AG10803 (cell line): ENCODE measurements at regions not wholly inside any gene's neighbourhood (a gene's known extent, or its start where the extent isn't known, plus 50 kb on each side); places are given as distances from the start of the nearest gene placed in this dataset.

Experiments used
- DNase-seq: peaks from one replicate; pipeline ENCODE4 v3.0.0; 2010; ENCODE audit warnings: low read depth
- H3K4me3 ChIP-seq: 2 replicates; pipeline ENCODE4 v1.5.1; 2011; ENCODE audit warnings: mild to moderate bottlenecking, low read length, control low read depth
- CTCF ChIP-seq: conservative IDR thresholded peaks from 2 replicates; pipeline ENCODE4 v1.5.1; 2011; ENCODE audit warnings: mild to moderate bottlenecking, low read length, control low read depth, inconsistent platforms

- no peak for TF ChIP-seq CTCF
- H3K4me3 ChIP-seq, result no peak overlapping the region
- DNase-seq, result no peak
These were observed 1318.1 kb downstream of the TBC1D22A start for GRCh38 chr22:48080316-48081165.

DNA sequence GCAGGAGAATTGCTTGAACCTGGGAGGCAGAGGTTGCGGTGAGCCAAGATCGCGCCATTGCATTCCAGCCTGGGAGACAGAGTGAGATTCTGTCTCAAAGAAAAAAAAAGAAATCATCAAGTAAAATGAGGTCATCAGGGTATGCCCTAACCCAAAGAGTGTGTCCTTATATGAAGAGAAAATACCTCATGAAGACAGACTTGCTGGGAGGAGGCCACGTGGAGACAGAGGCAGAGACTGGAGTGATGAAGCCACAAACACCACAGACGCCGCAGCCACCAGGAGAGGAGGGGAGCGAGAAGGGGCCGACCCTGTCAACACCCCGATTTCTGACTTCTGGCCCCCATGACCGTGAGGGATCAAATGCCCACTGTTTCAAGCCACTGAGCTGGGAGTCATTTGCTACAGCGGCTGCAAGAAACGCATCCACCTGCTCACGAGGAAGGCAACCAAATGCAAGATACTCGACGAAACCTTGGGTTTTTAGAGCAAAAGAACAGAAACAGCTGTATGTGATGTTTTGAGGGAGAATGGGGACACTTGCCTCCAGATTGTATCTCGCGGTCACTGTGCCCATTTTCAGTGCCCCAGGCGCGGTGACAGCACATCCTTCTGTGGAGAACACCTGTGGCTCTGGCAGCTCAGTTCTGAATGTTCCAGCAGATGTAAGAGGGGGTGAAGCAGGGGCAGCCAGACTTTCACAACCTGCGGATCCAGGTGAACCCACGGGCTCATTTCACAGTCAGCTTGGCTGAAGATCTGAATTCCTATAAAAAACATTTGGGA, 1317.2 kb downstream of the TBC1D22A start:
- DNase-seq, result no peak
- no peak overlapping the region for H3K4me3 ChIP-seq
- TF ChIP-seq CTCF, result no peak

DNA sequence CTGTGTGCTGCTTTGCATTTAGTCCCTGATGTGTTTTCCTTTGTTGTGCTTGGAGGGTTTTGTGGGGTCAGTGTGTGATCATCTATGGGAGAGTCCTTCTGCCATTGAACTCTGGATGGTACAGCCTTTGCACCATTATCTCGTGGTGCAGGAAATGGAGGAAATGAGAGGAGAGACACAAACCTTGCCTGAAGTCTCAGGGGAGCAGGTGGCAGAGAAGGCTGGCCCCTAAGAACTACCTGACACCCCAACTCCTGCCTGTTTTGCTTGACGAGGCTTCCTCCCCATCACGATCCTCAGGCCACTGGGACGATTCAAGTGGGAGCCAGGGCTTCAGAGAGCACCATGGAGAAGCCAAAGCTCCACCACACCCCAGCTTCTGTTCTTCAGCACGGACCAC, 1316.4 kb downstream of the TBC1D22A start:
- TF ChIP-seq CTCF, result no peak
- DNase-seq, result no peak
- no peak overlapping the region for H3K4me3 ChIP-seq

- H3K4me3 ChIP-seq, result no peak overlapping the region
- no peak for DNase-seq
- no peak for TF ChIP-seq CTCF
These were observed 1315.2 kb downstream of the TBC1D22A start for GRCh38 chr22:48077699-48078098.

DNA sequence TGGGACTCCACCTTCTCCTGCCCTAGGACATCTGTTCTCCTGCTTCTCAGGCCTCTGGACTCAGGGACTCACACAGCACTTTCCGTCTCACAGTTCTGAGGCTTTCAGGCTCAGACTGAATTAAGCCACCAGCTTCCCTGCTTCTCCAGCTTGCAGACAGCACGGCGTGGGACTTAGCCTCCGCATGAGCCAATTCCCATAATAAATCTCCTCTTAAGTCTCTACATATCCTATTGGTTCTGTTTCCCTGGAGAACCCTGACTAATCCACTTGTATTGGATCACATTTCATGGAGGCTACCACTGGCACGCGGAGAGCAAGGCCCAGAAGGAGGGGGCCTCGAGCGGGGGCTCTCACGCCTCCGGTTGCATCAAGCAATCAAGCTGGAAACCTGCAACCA, 1313.6 kb downstream of the TBC1D22A start:
- H3K4me3 ChIP-seq, result no peak overlapping the region
- TF ChIP-seq CTCF, result no peak
- DNase-seq, result no peak

DNA sequence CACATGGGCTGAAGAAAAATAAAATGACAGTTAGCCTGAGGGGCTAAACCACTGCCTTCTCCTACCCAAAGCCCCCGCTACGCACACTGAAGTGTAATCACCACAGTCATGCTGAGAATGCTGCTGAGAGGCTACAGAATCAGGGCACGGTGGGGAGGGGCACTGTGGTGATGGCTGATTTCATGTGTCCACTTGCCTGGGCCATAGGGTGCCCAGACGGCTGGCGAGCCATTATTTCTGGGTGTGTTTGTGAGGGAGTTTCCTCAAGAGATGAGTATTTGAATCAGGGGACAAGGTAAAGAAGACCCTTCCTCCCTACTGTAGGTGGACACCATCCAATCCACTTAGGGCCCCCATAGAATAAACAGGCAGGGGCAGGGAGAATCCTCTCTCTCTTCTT, 1313.2 kb downstream of the TBC1D22A start:
- no peak for DNase-seq
- H3K4me3 ChIP-seq, result no peak overlapping the region
- no peak for TF ChIP-seq CTCF

- DNase-seq, result no peak
- H3K4me3 ChIP-seq, result no peak overlapping the region
- no peak for TF ChIP-seq CTCF
These were observed 1310.3 kb downstream of the TBC1D22A start for GRCh38 chr22:48072777-48073176.
